BE2C (cell line): ENCODE measurements at regions not wholly inside any gene's neighbourhood (a gene's known extent, or its start where the extent isn't known, plus 50 kb on each side); places are given as distances from the start of the nearest gene placed in this dataset.
"Not testable (repeated sequence)": the region's sequence is repeated elsewhere in the genome, so short reads cannot be mapped to it uniquely, and the experiment has no call there.

Source experiments
- DNase-seq: peaks from one replicate; pipeline ENCODE4 v3.0.0-alpha.2; 2020
- H3K27me3 ChIP-seq: fragments of 250-450 bp; sonication (Bioruptor Pico); 2 replicates; pipeline ENCODE4 v1.5.1; 2020; ENCODE audit warnings: mild to moderate bottlenecking
- H3K36me3 ChIP-seq: fragments of 250-450 bp; sonication (Bioruptor Pico); 2 replicates; pipeline ENCODE4 v1.5.1; 2020; ENCODE audit warnings: mild to moderate bottlenecking
- H3K4me1 ChIP-seq: fragments of 250-450 bp; sonication (Bioruptor Pico); 2 replicates; pipeline ENCODE4 v1.5.1; 2020
- H3K4me3 ChIP-seq: 2 replicates; pipeline ENCODE4 v1.5.1; 2011; ENCODE audit warnings: low read depth, low read length
- H3K9me3 ChIP-seq: fragments of 250-450 bp; sonication (Bioruptor Pico); 2 replicates; pipeline ENCODE4 v1.5.1; 2020
- CTCF ChIP-seq: IDR thresholded peaks from 2 replicates; pipeline ENCODE4 v1.5.1; 2012; ENCODE audit warnings: mild to moderate bottlenecking, low read depth, low read length

DNA sequence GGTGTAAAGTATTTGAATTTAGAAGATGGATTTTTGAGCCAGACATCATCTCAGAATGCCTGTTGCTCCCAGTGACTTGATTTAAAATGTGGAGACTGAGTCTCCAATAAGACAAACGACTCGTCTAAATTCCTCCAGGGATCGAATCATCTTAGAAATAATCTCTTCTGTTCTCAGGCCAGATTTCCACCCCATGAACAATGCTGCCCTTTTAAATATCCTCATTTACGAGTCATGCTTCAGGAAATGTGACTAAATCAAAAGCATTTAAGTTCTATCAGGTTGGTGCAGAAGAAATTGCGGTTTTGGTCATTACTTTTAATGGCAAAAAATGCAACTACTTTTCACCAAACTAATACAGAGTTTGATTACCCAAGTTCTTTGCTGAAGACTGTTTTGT, 684.6 kb upstream of the SOX11 start:
- no peaks in the 10 kb centered on the region for H3K27me3 ChIP-seq
- H3K4me1 ChIP-seq: no peaks in the 10 kb centered on the region
- H3K36me3 ChIP-seq: no peaks in the 10 kb centered on the region
- H3K9me3 ChIP-seq: peaks cover 3% of the 10 kb centered on the region; the same call in 1 of the 2 replicates
- DNase-seq: no peak
- no peak for TF ChIP-seq CTCF
- no peak overlapping the region for H3K4me3 ChIP-seq

DNA sequence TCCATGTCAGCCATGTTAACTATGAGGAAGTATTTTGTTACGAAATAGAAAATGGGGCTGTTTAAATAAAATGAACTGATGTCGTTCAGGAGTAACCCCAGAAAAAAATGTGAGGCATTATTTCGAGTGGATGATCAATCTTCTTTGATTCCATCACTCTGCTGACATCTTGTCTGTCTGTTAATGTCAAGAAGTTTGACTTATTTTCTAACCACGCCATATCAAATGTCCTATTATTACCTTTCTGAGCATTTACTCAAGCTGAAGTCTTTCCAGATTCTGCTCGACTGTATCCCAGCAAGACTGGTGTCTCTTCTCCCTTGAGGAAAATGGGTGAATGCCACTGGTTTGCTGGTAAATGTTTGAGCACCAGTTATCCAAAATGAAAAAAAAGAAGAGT, 672.9 kb upstream of the SOX11 start:
- DNase-seq: no peak
- no peaks in the 10 kb centered on the region for H3K27me3 ChIP-seq
- no peaks in the 10 kb centered on the region for H3K36me3 ChIP-seq
- H3K9me3 ChIP-seq: peaks cover 3% of the 10 kb centered on the region; the same call in 1 of the 2 replicates
- TF ChIP-seq CTCF: no peak
- no peaks in the 10 kb centered on the region for H3K4me1 ChIP-seq
- no peak overlapping the region for H3K4me3 ChIP-seq

- DNase-seq: no peak
- no peaks in the 10 kb centered on the region for H3K27me3 ChIP-seq
- peaks cover 3% of the 10 kb centered on the region; the same call in 1 of the 2 replicates for H3K9me3 ChIP-seq
- TF ChIP-seq CTCF: no peak
- H3K4me1 ChIP-seq: no peaks in the 10 kb centered on the region
- no peaks in the 10 kb centered on the region for H3K36me3 ChIP-seq
- no peak overlapping the region for H3K4me3 ChIP-seq
These were observed 671.9 kb upstream of the SOX11 start for GRCh38 chr2:5020116-5020875.

DNA sequence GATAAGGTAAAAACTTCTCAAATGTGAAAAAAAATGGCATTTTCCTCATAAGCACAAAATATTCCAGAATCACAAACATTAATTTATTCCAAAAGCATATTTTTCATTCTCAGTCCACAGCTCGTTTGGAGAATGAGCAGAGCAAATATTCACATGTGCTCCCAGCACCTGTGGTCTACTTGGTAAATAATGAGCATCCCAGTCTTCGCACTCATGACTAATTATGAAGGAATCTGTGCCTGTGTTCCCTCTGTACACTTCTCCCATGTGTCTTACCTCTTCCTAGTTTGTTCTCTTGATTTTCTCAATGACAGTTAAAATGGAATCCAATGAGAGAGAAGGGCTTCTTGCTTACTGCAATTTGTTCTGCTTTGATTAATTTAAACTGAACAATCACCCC, 671.0 kb upstream of the SOX11 start:
- DNase-seq: no peak
- no peak for TF ChIP-seq CTCF
- H3K4me1 ChIP-seq: no peaks in the 10 kb centered on the region
- H3K27me3 ChIP-seq: no peaks in the 10 kb centered on the region
- H3K9me3 ChIP-seq: peaks cover 7% of the 10 kb centered on the region; the same call in 1 of the 2 replicates
- H3K4me3 ChIP-seq: no peak overlapping the region
- no peaks in the 10 kb centered on the region for H3K36me3 ChIP-seq

GRCh38 chr2:5022061-5022460, 670.1 kb upstream of the SOX11 start:
- DNase-seq: no peak
- Histone ChIP-seq H3K4me3 (no peak overlapping the region), H3K36me3 (no peaks in the 10 kb centered on the region), H3K4me1 (no peaks in the 10 kb centered on the region), H3K27me3 (no peaks in the 10 kb centered on the region), H3K9me3 (peaks cover 7% of the 10 kb centered on the region; the same call in 1 of the 2 replicates)
- no peak for TF ChIP-seq CTCF

DNA sequence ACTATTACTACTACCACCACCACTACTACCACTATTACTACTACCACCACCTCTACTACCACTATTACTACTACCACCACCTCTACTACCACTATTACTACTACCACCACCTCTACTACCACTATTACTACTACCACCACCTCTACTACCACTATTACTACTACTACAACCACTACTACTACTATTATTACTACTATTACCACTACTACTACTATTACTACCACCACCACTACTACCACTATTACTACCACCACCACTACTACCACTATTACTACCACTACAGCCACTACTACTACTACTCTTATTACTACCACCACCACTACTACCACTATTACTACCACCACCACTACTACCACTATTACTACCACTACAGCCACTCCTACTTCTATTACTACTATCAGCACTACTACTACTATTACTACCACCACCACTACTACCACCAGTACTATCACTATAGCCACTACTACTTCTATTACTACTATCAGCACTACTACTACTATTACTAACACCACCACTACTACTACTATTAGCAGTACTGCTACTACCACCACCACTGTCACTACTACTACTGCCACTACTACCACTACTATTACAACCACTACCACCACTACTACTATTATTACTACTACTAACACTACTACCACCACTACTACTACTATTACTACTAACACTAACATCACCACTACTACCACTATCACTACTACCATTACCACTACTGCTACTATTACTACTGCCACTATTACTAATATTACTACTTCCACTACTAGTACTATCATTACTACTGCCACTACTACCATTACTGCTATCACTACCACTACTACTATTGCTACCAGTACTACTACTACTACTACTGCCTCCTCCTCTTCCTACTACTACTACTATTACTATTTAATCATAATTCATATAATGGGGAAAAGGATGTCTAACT, 669.2 kb upstream of the SOX11 start:
- not testable (repeated sequence) for H3K27me3 ChIP-seq, H3K4me3 ChIP-seq, DNase-seq, H3K4me1 ChIP-seq, H3K9me3 ChIP-seq, H3K36me3 ChIP-seq
